Activated T-helper 1 cell treated with anti-CD3 and anti-CD28 coated beads, Interleukin-2, amount 50 U/mL, for 16 hours (primary cell): ENCODE measurements at regions not wholly inside any gene's neighbourhood (a gene's known extent, or its start where the extent isn't known, plus 50 kb on each side); places are given as distances from the start of the nearest gene placed in this dataset.
"Not testable (repeated sequence)": the region's sequence is repeated elsewhere in the genome, so short reads cannot be mapped to it uniquely, and the experiment has no call there.

Experiments
- DNase-seq, 2 donors: peaks; one replicate each; pipeline ENCODE4 v3.0.0-alpha.2; 2020; ENCODE audit warnings: low read depth in 1 of 2, low spot score in 1 of 2

GRCh38 chr17:74130841-74131240, 72.6 kb upstream of the RPL38 start:
- DNase-seq: no peak

- no peak for DNase-seq
Observed at GRCh38 chr17:74132354-74132753, 71.1 kb upstream of the RPL38 start.

- no peak for DNase-seq
Observed at GRCh38 chr17:74133740-74134139, 69.7 kb upstream of the RPL38 start.

- not testable (repeated sequence) for DNase-seq
Observed at GRCh38 chr17:74134234-74134633, 69.2 kb upstream of the RPL38 start.

GRCh38 chr17:74134991-74135390, 68.5 kb upstream of the RPL38 start:
- no peak for DNase-seq

- no peak for DNase-seq
Observed at GRCh38 chr17:74135391-74136167, 67.9 kb upstream of the RPL38 start.

GRCh38 chr17:74137416-74137815, 66.1 kb upstream of the RPL38 start:
- DNase-seq: no peak

GRCh38 chr17:74139120-74139519, 64.4 kb upstream of the RPL38 start:
- DNase-seq: no peak

GRCh38 chr17:74140282-74140681, 63.2 kb upstream of the RPL38 start:
- DNase-seq: no peak

- DNase-seq: no peak
Observed at GRCh38 chr17:74141612-74142011, 61.9 kb upstream of the RPL38 start.

- not testable (repeated sequence) for DNase-seq
Observed at GRCh38 chr17:74143318-74143717, 60.2 kb upstream of the RPL38 start.

GRCh38 chr17:74145756-74146155, 57.7 kb upstream of the RPL38 start:
- no peak for DNase-seq

GRCh38 chr17:74146196-74146595, 57.3 kb upstream of the RPL38 start:
- DNase-seq: no peak

- DNase-seq: no peak
Observed at GRCh38 chr17:74147056-74147835, 56.2 kb upstream of the RPL38 start.

GRCh38 chr17:74147966-74148365, 55.5 kb upstream of the RPL38 start:
- no peak for DNase-seq

- DNase-seq: no peak
Observed at GRCh38 chr17:74148446-74148845, 55.0 kb upstream of the RPL38 start.

- no peak for DNase-seq
Observed at GRCh38 chr17:74148901-74149596, 54.4 kb upstream of the RPL38 start.

- no peak for DNase-seq
Observed at GRCh38 chr17:74149597-74150427, 53.7 kb upstream of the RPL38 start.

GRCh38 chr17:74150428-74151025, 53.0 kb upstream of the RPL38 start:
- DNase-seq: no peak

- DNase-seq: no peak
Observed at GRCh38 chr17:74151551-74152315, 51.7 kb upstream of the RPL38 start.
